ACC112 (cell line): ENCODE measurements at regions not wholly inside any gene's neighbourhood (a gene's known extent, or its start where the extent isn't known, plus 50 kb on each side); places are given as distances from the start of the nearest gene placed in this dataset.
"Not testable (repeated sequence)": the region's sequence is repeated elsewhere in the genome, so short reads cannot be mapped to it uniquely, and the experiment has no call there.

ENCODE experiments used
- H2AFZ ChIP-seq: fragments of 200-600 bp; sonication (generic); one replicate; pipeline ENCODE4 v1.6.0; 2017; ENCODE audit warnings: antibody characterized with exemption, low read length; ENCODE audit not compliant: unreplicated experiment
- H3K27ac ChIP-seq: fragments of 200-600 bp; sonication (generic); 2 replicates; pipeline ENCODE4 v1.5.1; 2014; ENCODE audit warnings: low read depth, mild to moderate bottlenecking, antibody characterized with exemption, low read length, moderate library complexity
- H3K27me3 ChIP-seq: fragments of 200-600 bp; sonication (generic); 2 replicates; pipeline ENCODE4 v1.6.1; 2014; ENCODE audit warnings: mild to moderate bottlenecking, antibody characterized with exemption, low read length, moderate library complexity, mixed read lengths; ENCODE audit not compliant: insufficient read depth
- H3K36me3 ChIP-seq: fragments of 200-600 bp; sonication (generic); 2 replicates; pipeline ENCODE4 v1.6.1; 2016; ENCODE audit warnings: mild to moderate bottlenecking, antibody characterized with exemption, low read length, moderate library complexity, mixed read lengths; ENCODE audit not compliant: insufficient read depth
- H3K4me1 ChIP-seq: fragments of 200-600 bp; sonication (generic); one replicate; pipeline ENCODE4 v1.6.1; 2016; ENCODE audit warnings: low read length, mixed read lengths; ENCODE audit not compliant: insufficient read depth, unreplicated experiment, control insufficient read depth
- H3K4me3 ChIP-seq: fragments of 200-600 bp; sonication (generic); 2 replicates; pipeline ENCODE4 v1.5.1; 2014; ENCODE audit warnings: mild to moderate bottlenecking, low read depth, low read length
- H3K79me2 ChIP-seq: fragments of 200-600 bp; sonication (generic); one replicate; pipeline ENCODE4 v1.6.0; 2016; ENCODE audit warnings: low read length; ENCODE audit not compliant: control insufficient read depth, unreplicated experiment, insufficient read depth

DNA sequence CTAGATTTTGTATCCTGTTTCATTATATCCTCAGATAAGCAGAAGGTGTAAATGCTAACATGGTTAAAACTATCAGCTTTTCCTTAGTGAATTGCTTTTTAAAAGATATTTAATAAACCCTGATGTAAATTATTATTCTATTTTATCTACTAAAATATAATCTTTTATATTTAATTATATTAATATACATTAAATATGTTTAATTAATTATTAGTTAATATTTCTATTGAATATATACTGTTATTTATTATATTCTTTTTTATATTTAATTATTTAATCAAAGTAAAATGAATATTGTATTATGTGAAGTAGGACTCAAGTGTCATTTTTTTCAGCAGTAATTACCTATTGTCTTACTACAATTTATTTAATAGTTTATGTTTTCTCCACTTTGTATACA, 179.7 kb upstream of the ADGRL4 start:
- H3K27me3 ChIP-seq: no peaks in the 10 kb centered on the region
- no peak overlapping the region for H3K27ac ChIP-seq
- no peaks in the 10 kb centered on the region for H3K36me3 ChIP-seq
- H2AFZ ChIP-seq: peak overlapping the region; percentile 89
- peaks cover 2% of the 10 kb centered on the region for H3K79me2 ChIP-seq
- peaks cover 28% of the 10 kb centered on the region for H3K4me1 ChIP-seq
- peak overlapping the region; percentile 49; the same call in 1 of the 2 replicates for H3K4me3 ChIP-seq

DNA sequence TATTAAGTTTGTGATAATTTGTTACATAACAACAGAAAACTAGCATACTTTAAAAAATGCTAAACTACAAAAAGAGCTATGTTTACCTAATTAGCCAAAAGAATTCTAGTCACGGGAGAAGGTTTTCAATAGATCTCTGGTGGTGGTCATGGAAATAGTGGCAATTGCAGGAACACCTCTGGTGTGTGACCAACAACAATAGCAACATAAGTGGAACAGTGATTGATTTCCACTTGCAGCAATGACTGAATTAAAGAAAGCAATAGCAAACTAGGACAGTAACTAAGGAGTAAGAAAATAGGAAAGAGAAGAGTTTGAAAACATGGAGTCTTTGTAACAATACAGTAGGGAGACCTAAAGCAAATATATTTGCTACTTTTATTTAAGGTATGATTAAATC, 171.3 kb upstream of the ADGRL4 start:
- Histone ChIP-seq H3K36me3 (no peaks in the 10 kb centered on the region), H3K27me3 (no peaks in the 10 kb centered on the region), H3K4me1 (no peaks in the 10 kb centered on the region), H3K4me3 (no peak overlapping the region), H2AFZ (no peak overlapping the region), H3K27ac (no peak overlapping the region), H3K79me2 (no peaks in the 10 kb centered on the region)

DNA sequence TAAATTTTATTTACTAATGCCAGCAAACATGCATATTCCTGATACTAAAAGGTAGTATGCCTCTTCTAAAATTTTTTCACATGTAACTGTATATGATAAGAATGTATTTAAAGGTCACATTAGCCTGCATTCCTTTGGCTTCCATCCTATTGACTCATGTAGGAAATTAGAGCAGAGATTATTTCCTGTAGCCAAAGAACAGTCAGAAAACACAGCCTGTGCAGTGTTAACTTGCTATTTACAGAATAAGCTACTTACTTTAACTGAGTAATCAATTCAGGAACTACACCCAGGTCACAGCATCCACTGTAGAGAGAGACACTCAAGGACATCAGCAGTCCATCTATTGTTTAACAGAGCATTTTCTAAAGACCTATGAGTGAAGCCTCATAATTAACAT, 154.5 kb upstream of the ADGRL4 start:
- Histone ChIP-seq H3K79me2 (no peaks in the 10 kb centered on the region), H3K27ac (peak overlapping the region; percentile 47; the same call in 1 of the 2 replicates), H3K4me1 (peaks cover 14% of the 10 kb centered on the region), H3K4me3 (no peak overlapping the region), H2AFZ (peak overlapping the region; percentile 53), H3K36me3 (no peaks in the 10 kb centered on the region), H3K27me3 (no peaks in the 10 kb centered on the region)

DNA sequence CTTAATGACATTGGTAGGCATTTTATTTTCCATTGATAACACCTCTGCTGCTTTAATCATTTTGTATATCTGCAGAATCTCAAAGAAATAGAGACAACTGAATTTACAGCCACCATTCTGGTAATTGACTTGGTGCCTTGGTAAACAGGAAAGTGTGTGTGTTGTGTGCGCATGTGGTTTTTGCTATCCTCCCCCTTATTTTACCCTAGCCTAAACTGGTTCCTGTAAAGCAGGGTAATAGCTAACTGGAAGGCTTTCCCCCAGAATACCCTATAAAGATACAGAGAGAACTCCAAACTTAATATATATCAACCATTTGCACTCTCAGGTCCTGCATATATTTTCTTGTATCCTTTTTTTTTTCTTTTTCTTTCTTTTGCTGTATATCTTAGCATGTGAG, 149.5 kb upstream of the ADGRL4 start:
- H2AFZ ChIP-seq: no peak overlapping the region
- no peaks in the 10 kb centered on the region for H3K36me3 ChIP-seq
- no peak overlapping the region for H3K27ac ChIP-seq
- no peaks in the 10 kb centered on the region for H3K79me2 ChIP-seq
- peaks cover 8% of the 10 kb centered on the region for H3K4me1 ChIP-seq
- no peaks in the 10 kb centered on the region for H3K27me3 ChIP-seq
- no peak overlapping the region for H3K4me3 ChIP-seq

DNA sequence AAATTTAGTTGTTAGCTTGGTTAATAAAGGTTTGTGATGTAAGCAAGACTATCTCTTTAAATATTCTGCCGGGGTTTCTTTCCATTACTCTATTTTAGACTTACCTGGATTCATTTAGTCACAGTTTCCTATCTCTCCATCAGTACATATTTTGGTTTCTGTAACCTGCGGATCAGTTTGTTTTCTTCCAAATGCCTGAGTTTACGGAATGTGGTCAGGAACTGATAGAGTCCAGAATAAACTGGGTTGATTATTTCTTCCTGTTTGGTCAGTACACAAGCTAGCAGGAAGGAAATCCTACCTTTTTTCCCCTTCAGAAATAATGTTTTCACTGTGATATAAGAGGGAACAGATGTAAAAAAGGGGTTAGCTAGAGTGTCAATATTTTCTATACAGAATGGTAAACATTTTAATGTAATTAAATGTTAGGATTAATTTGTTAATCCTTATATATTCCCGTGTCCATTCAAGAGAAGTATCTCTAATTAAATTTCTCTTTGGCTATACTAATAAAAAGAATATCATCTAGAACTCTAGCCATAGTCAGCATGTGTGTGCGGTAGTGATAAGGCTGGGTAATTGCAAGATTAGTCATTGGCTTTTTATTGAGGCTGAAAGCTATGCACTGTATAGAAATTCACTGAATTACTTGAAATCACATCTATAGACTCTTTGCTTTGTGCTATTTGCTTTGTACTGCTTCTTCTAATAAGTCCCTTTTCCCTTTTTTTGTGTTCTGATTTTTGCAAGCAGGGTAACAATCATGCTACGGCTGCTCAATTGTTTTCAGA, 144.7 kb upstream of the ADGRL4 start:
- Histone ChIP-seq H3K4me3 (no peak overlapping the region), H3K27ac (no peak overlapping the region), H3K36me3 (no peaks in the 10 kb centered on the region), H3K79me2 (no peaks in the 10 kb centered on the region), H3K27me3 (no peaks in the 10 kb centered on the region), H2AFZ (no peak overlapping the region), H3K4me1 (peaks cover 7% of the 10 kb centered on the region)

DNA sequence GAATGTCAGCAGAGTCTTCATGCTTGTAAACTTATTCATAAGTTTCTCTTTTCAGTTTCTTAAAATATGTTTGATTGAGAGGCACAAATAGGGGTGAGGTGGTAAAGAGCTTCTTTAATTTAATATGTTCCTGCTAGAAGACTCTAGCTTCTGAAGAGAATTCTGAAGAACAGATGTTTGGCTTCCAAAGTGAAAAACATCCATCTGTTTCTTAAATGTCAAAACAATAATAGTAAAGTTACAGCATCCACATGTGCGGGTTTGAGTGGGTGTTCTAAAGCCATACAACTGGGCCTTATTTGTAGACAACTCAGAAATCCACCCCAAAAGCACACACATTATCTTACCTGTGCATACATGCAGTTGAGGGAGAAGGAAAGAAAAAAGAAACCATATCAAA, 144.0 kb upstream of the ADGRL4 start:
- H3K4me1 ChIP-seq: peaks cover 7% of the 10 kb centered on the region
- H3K79me2 ChIP-seq: no peaks in the 10 kb centered on the region
- no peak overlapping the region for H3K4me3 ChIP-seq
- no peak overlapping the region for H2AFZ ChIP-seq
- H3K27ac ChIP-seq: no peak overlapping the region
- H3K36me3 ChIP-seq: no peaks in the 10 kb centered on the region
- H3K27me3 ChIP-seq: no peaks in the 10 kb centered on the region

DNA sequence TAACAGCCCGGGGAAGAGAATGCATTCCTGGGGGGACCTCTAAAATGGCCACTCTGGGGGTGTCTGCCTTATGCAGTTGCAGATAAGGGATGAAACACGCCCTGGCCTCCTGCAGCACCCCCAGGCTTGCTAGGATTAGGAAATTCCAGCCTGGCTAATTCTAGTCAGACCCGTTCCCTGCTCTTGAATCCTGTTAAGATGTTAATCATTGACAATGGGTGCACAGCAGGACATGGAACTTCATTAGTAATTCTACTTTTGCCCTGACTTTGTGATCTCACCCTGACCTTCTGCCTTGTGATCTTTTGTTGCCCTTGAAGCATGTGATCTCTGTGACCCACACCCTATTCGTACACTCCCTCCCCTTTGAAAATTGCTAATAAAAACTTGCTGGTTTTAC, 131.7 kb upstream of the ADGRL4 start:
- H3K36me3 ChIP-seq, H2AFZ ChIP-seq, H3K4me1 ChIP-seq, H3K27me3 ChIP-seq, H3K4me3 ChIP-seq, H3K27ac ChIP-seq, H3K79me2 ChIP-seq: not testable (repeated sequence)

DNA sequence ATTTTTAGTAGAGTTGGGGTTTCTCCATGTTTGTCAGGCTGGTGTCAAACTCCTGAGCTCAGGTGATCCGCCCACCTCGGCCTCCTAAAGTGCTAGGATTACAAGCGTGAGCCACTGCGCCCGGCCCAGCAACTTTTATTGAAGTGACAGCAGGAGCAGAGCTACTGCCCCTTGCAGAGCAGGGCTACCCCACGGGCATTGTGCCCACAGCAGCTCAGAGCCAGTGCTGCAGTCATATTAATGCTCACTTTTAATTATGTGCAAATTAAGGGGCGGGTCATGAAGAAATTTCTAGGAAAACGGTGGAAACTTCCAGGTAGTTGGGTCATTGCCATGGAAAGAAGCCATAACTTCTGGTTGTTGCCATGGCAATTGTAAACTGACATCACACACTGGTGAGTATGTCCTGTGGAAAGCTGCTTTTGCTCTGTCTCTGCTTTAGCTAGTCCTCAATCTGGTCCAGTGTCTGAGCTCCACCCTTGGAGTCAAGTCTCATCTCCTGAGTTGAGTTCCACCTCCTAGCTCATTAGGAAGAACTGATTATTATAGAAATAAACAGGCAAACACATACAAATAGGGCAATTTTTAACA, 127.3 kb upstream of the ADGRL4 start:
- no peaks in the 10 kb centered on the region for H3K36me3 ChIP-seq
- no peak overlapping the region for H3K27ac ChIP-seq
- H3K4me3 ChIP-seq: no peak overlapping the region
- no peak overlapping the region for H2AFZ ChIP-seq
- no peaks in the 10 kb centered on the region for H3K27me3 ChIP-seq
- no peaks in the 10 kb centered on the region for H3K79me2 ChIP-seq
- H3K4me1 ChIP-seq: peaks cover 5% of the 10 kb centered on the region

DNA sequence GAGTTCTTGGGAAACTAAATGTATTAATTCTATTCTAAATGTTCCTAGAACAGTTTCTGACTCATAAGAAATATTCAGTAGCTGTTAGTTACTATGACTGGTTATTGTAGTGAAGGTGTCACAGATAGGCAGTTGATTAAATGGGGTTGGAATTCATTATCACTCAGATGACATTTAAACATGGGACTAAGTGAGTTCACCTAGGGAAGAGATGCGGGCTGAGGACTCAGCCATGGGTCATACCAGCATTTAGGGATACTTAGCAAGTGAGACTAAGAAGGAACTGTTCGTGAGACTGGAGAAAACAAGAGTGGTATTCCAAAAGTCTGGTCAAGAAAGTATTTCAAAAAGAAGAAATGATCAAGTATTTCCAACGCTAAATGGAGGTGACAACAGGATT, 125.1 kb upstream of the ADGRL4 start:
- Histone ChIP-seq H3K4me1 (peaks cover 12% of the 10 kb centered on the region), H2AFZ (no peak overlapping the region), H3K36me3 (no peaks in the 10 kb centered on the region), H3K27me3 (no peaks in the 10 kb centered on the region), H3K79me2 (no peaks in the 10 kb centered on the region), H3K4me3 (no peak overlapping the region), H3K27ac (no peak overlapping the region)

DNA sequence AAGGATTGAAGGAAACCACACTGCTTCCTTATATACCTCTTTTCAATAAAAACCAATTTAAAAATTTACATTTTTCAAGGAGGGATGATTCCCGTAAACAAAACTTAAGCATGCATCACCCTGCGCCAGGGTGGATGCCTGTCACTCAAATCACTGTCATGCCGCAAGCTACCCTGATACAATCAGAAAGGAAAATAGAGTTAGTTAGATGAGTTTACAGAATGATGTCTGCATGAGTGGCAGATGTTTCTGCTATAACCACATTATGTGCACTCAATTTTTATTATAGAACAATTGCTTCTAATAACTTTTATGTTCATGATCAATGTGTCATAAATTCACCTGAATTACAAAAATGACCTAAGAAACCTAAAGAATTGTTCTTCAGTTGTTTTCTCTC, 123.4 kb upstream of the ADGRL4 start:
- Histone ChIP-seq H3K4me3 (no peak overlapping the region), H3K36me3 (no peaks in the 10 kb centered on the region), H3K27ac (no peak overlapping the region), H3K4me1 (peaks cover 12% of the 10 kb centered on the region), H3K79me2 (no peaks in the 10 kb centered on the region), H3K27me3 (no peaks in the 10 kb centered on the region), H2AFZ (no peak overlapping the region)

DNA sequence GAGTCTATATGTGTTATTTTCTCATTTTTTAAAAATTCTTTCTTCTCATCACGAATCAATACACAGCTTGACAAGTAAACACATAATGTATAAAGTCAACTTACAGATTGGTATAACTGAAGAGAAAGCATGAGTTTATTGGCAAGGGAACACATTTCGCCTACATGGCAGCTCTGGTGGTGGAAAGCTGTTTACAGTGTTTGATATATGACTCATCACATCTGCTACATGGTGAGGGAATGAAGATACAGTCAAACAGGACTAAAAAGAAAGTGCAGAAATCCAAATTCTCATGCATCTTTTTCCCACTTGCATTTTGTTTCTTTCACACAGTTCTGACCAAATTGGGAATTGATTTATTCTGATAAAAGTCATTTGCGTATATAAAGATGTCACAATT, 122.2 kb upstream of the ADGRL4 start:
- peak overlapping the region; percentile 12; the same call in 1 of the 2 replicates for H3K4me3 ChIP-seq
- H2AFZ ChIP-seq: peak overlapping the region; percentile 64
- peaks cover 12% of the 10 kb centered on the region for H3K4me1 ChIP-seq
- H3K27me3 ChIP-seq: no peaks in the 10 kb centered on the region
- no peaks in the 10 kb centered on the region for H3K36me3 ChIP-seq
- H3K79me2 ChIP-seq: no peaks in the 10 kb centered on the region
- H3K27ac ChIP-seq: peak overlapping the region; percentile 32
